ENCODE measurements at regions not wholly inside any gene's neighbourhood (a gene's known extent, or its start where the extent isn't known, plus 50 kb on each side); places are given as distances from the start of the nearest gene placed in this dataset.

DNA sequence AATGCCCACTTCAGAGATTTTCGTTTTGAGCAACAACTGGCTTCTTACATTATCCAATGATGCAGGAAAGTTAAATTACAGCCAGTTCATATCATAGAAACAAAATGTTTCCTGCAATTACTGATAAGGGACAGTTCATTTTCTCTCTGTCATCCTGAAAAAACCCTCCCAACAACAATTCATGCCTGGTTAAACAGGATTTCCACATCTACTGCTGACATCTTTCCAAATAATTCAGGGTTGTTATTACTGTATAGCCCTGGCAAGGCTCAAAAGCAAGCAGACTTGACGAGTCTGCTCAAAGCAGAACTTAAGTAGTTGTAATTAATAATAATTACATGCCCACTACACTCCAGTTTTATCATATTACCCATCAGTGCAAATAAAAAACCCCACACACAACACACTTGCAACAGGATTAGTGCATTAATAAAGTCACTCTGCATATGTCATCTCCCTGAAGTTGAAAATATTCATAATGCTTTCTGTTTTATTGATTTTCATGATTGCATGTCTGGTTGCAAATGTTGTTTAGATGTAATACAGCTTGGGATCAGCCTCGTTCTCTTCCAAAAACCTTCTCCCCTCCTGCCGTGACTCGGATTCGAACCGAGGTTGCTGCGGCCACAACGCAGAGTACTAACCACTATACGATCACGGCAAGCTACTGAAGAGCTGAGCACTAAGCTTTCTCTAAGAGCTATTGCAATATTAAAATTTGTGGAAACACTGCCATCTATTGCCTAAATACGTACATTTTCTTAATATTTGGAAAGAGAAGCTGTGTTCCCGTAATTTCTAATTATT is 119.6 kb upstream of the NFIB start (continued):
- TF ChIP-seq MYBL2 (IDR thresholded peaks at IDR 0.05; ENCODE audit: low read depth), result no peak
- TF ChIP-seq MYBL2 (CRISPR knock-in tag; IDR thresholded peaks at IDR 0.05; ENCODE audit: borderline replicate concordance), result no peak
- peak in 1 of 2 experiments; percentile 54; a peak in 1 of 4 replicates for TF ChIP-seq TBL1XR1 (IDR thresholded peaks at IDR 0.05; ENCODE audit: low read length in 2 of 2)
- no peak for TF ChIP-seq ZBED1 (IDR thresholded peaks at IDR 0.05)
- TF ChIP-seq, protein P1, sequence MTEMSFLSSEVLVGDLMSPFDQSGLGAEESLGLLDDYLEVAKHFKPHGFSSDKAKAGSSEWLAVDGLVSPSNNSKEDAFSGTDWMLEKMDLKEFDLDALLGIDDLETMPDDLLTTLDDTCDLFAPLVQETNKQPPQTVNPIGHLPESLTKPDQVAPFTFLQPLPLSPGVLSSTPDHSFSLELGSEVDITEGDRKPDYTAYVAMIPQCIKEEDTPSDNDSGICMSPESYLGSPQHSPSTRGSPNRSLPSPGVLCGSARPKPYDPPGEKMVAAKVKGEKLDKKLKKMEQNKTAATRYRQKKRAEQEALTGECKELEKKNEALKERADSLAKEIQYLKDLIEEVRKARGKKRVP (CRISPR knock-in tag; IDR thresholded peaks at IDR 0.05), result no peak
- no peak for TF ChIP-seq KAT8 (IDR thresholded peaks at IDR 0.05; ENCODE audit: low read depth)
- TF ChIP-seq BRCA1 (IDR thresholded peaks at IDR 0.05), result no peak
- TF ChIP-seq BRCA1 (CRISPR knock-in tag; IDR thresholded peaks at IDR 0.05), result no peak
- TF ChIP-seq NR2C1 (IDR thresholded peaks at IDR 0.05), result no peak
- no peak for TF ChIP-seq NR2C1 (tag; IDR thresholded peaks at IDR 0.05)
- peak in 1 of 2 experiments; percentile 41; a peak in 1 of 4 replicates for TF ChIP-seq FOXA3 (CRISPR knock-in tag; conservative IDR thresholded peaks at IDR 0.05 in 1 of 2, IDR thresholded peaks at IDR 0.05 in 1 of 2)
- no peak for TF ChIP-seq RFX5 (IDR thresholded peaks at IDR 0.05; ENCODE audit: low read depth, low read length)
- TF ChIP-seq ZNF324 (CRISPR knock-in tag; IDR thresholded peaks at IDR 0.05), result no peak
- no peak for TF ChIP-seq SETDB1 (IDR thresholded peaks at IDR 0.05; ENCODE audit: low read length)
- peak; percentile 76 for TF ChIP-seq FOXM1 (IDR thresholded peaks at IDR 0.05; ENCODE audit: low read depth)
- TF ChIP-seq FOXM1 (CRISPR knock-in tag; IDR thresholded peaks at IDR 0.05; ENCODE audit: low read depth), result no peak
- TF ChIP-seq SNIP1 (IDR thresholded peaks at IDR 0.05; ENCODE audit: low read depth), result no peak
- TF ChIP-seq ELF4 (CRISPR knock-in tag; IDR thresholded peaks at IDR 0.05), result no peak
- no peak for TF ChIP-seq ZNF124 (CRISPR knock-in tag; IDR thresholded peaks at IDR 0.05)
- TF ChIP-seq KLF16 (IDR thresholded peaks at IDR 0.05), result peak; percentile 53
- no peak for TF ChIP-seq ZNF175 (CRISPR knock-in tag; IDR thresholded peaks at IDR 0.05; ENCODE audit: low read depth)
- no peak for TF ChIP-seq SMAD1 (IDR thresholded peaks at IDR 0.05; ENCODE audit: low read depth, low read length, partially characterized antibody)
- no peak for TF ChIP-seq ZNF785 (CRISPR knock-in tag; IDR thresholded peaks at IDR 0.05)
- TF ChIP-seq SMARCC2 (IDR thresholded peaks at IDR 0.05; ENCODE audit: low read depth), result no peak
- TF ChIP-seq SMARCB1 (IDR thresholded peaks at IDR 0.05; ENCODE audit: insufficient read length, low read depth), result no peak
- no peak for TF ChIP-seq FIP1L1 (IDR thresholded peaks at IDR 0.05; ENCODE audit: low read depth, low read length, poor library complexity, severe bottlenecking)
- no peak for TF ChIP-seq ETV1 (tag; conservative IDR thresholded peaks at IDR 0.05; ENCODE audit: low read depth)
- TF ChIP-seq NCOA4 (IDR thresholded peaks at IDR 0.05; ENCODE audit: partially characterized antibody), result no peak
- peak; percentile 74 for TF ChIP-seq DPF2 (IDR thresholded peaks at IDR 0.05)
- TF ChIP-seq RBM22 (IDR thresholded peaks at IDR 0.05; ENCODE audit: low read depth, low read length, poor library complexity, severe bottlenecking), result no peak
- TF ChIP-seq SIN3A (IDR thresholded peaks at IDR 0.05; ENCODE audit: borderline replicate concordance in 2 of 2, control insufficient read depth in 1 of 2, low read depth in 2 of 2, low read length in 2 of 2), result no peak
- no peak for TF ChIP-seq LARP7 (IDR thresholded peaks at IDR 0.05)
- TF ChIP-seq BACH1 (tag; IDR thresholded peaks at IDR 0.05), result no peak
- TF ChIP-seq POLR2G (IDR thresholded peaks at IDR 0.05; ENCODE audit: low read depth, low read length), result no peak

All from K562 (cell line).